Right lobe of liver (tissue), 6 donors: ENCODE measurements at regions not wholly inside any gene's neighbourhood (a gene's known extent, or its start where the extent isn't known, plus 50 kb on each side); places are given as distances from the start of the nearest gene placed in this dataset.

Experiments used
- ATAC-seq, 4 donors: fragments of 200-7000 bp; cut with Tn5 transposase; one replicate each; pipeline ENCODE4 v1.9.1; 2020; ENCODE audit warnings: mild to moderate bottlenecking in 4 of 4, moderate library complexity in 4 of 4
- DNase-seq, 3 donors: peaks; one replicate each; pipeline ENCODE4 v3.0.0-alpha.2; 2020
- H3K27ac ChIP-seq, 3 donors: fragments of 200-600 bp; one replicate each; pipeline ENCODE4 v1.8.0; 2022
- H3K27me3 ChIP-seq, 2 donors: fragments of 200-600 bp; one replicate each; pipeline ENCODE4 v1.8.0; 2022
- H3K36me3 ChIP-seq, 4 donors: fragments of 200-600 bp; sonication (generic) in 1 of 4; one replicate each; pipeline versions ENCODE4 v1.5.1 to v1.8.0; 2017 to 2022; ENCODE audit warnings: control low read depth in 1 of 4
- H3K4me1 ChIP-seq, 4 donors: fragments of 200-600 bp; sonication (generic) in 1 of 4; one replicate each; pipeline versions ENCODE4 v1.5.1 to v1.8.0; 2017 to 2022; ENCODE audit warnings: control low read depth in 1 of 4
- H3K4me3 ChIP-seq, 3 donors: fragments of 200-600 bp; one replicate each; pipeline ENCODE4 v1.8.0; 2022
- H3K9me3 ChIP-seq, 4 donors: fragments of 200-600 bp; sonication (generic) in 1 of 4; one replicate each; pipeline versions ENCODE4 v1.5.1 to v1.8.0; 2017 to 2022; ENCODE audit warnings: control low read depth in 1 of 4
- CTCF ChIP-seq, 4 donors: fragments of 200-600 bp in 3 of 4; fragments of 450-650 bp in 1 of 4; IDR thresholded peaks; one replicate each; pipeline versions ENCODE4 v1.5.1 to v1.8.0; 2016 to 2022; ENCODE audit warnings: antibody characterized with exemption in 4 of 4, mild to moderate bottlenecking in 2 of 4
- POLR2A ChIP-seq: fragments of 450-650 bp; IDR thresholded peaks from one replicate; pipeline ENCODE4 v1.6.1; 2017; ENCODE audit warnings: antibody characterized with exemption, mild to moderate bottlenecking
- WGBS: methylation state at CpG from one replicate; pipeline ENCODE4 v1.1.6; 2018; ENCODE audit warnings: low coverage, low lambda C conversion rate; ENCODE audit not compliant: insufficient coverage; ENCODE audit errors: missing lambda C conversion rate; 5-methylcytosine and 5-hydroxymethylcytosine counted together
- intact Hi-C, 2 donors: fragments of 100-400 bp; cut with DNase I; formaldehyde crosslinking; loops; one replicate each; pipeline versions ENCODE4 v1.11.2 to v1.14.1; 2022
- donor health status: DM: no; HTN: yes; CAD: no.
- donor health status: DM: no; HTN: no; CAD: no.
- donor health status: DM: no; HTN: no; CAD: no.
- donor health status: DM: no; HTN: yes; CAD: no.
- donor health status: DM: no; HTN: yes; CAD: no.

- no peak overlapping the region for H3K4me3 ChIP-seq
- no peaks in the 10 kb centered on the region for H3K9me3 ChIP-seq
- H3K4me1 ChIP-seq = no peaks in the 10 kb centered on the region
- no peaks in the 10 kb centered on the region for H3K36me3 ChIP-seq
- DNase-seq (no peak), ATAC-seq (no peak)
- intact Hi-C loops = no loop called here
- no peaks in the 10 kb centered on the region for H3K27me3 ChIP-seq
- TF ChIP-seq POLR2A (no peak), CTCF (IDR thresholded peaks at IDR 0.05) (no peak)
- H3K27ac ChIP-seq = no peak overlapping the region
- 37% methylated on average over 2 of the region's 2 CpGs for WGBS
Observed at GRCh38 chr7:34249192-34249591, 343.9 kb downstream of the BMPER start.

- intact Hi-C loops = no loop called here
- ATAC-seq (no peak), DNase-seq (no peak)
- H3K4me3 ChIP-seq = no peak overlapping the region
- H3K36me3 ChIP-seq = no peaks in the 10 kb centered on the region
- no peak overlapping the region for H3K27ac ChIP-seq
- TF ChIP-seq POLR2A = no peak
- H3K27me3 ChIP-seq = no peaks in the 10 kb centered on the region
- no peaks in the 10 kb centered on the region for H3K4me1 ChIP-seq
- no peaks in the 10 kb centered on the region for H3K9me3 ChIP-seq
Observed at GRCh38 chr7:34260279-34260678, 354.9 kb downstream of the BMPER start.

GRCh38 chr7:34263168-34263567 lies 357.8 kb downstream of the BMPER start:
- H3K36me3 ChIP-seq = no peaks in the 10 kb centered on the region
- H3K4me3 ChIP-seq = no peak overlapping the region
- no peaks in the 10 kb centered on the region for H3K27me3 ChIP-seq
- intact Hi-C loops = no loop called here
- H3K4me1 ChIP-seq = no peaks in the 10 kb centered on the region
- no peaks in the 10 kb centered on the region for H3K9me3 ChIP-seq
- 47% methylated on average over 2 of the region's 2 CpGs for WGBS
- DNase-seq (no peak), ATAC-seq (no peak)
- no peak for TF ChIP-seq POLR2A
- TF ChIP-seq CTCF (IDR thresholded peaks at IDR 0.05) = no peak
- no peak overlapping the region for H3K27ac ChIP-seq

- intact Hi-C loops = no loop called here
- no peak for ATAC-seq
- no peak overlapping the region for H3K27ac ChIP-seq
- no peaks in the 10 kb centered on the region for H3K36me3 ChIP-seq
- TF ChIP-seq CTCF (IDR thresholded peaks at IDR 0.05) = no peak
- TF ChIP-seq POLR2A = no peak
- DNase-seq = no peak
- H3K4me3 ChIP-seq = no peak overlapping the region
- no peaks in the 10 kb centered on the region for H3K27me3 ChIP-seq
- no peaks in the 10 kb centered on the region for H3K4me1 ChIP-seq
- no peaks in the 10 kb centered on the region for H3K9me3 ChIP-seq
- 33% methylated on average over 2 of the region's 2 CpGs for WGBS
Observed at GRCh38 chr7:34269084-34269483, 363.7 kb downstream of the BMPER start.

GRCh38 chr7:34275624-34276023 lies 370.3 kb downstream of the BMPER start:
- H3K4me3 ChIP-seq = no peak overlapping the region
- no peak overlapping the region for H3K27ac ChIP-seq
- DNase-seq (no peak), ATAC-seq (no peak)
- no peaks in the 10 kb centered on the region for H3K27me3 ChIP-seq
- no peaks in the 10 kb centered on the region for H3K4me1 ChIP-seq
- intact Hi-C loops = no loop called here
- no peak for TF ChIP-seq CTCF (IDR thresholded peaks at IDR 0.05)
- no peak for TF ChIP-seq POLR2A
- no peaks in the 10 kb centered on the region for H3K9me3 ChIP-seq
- no peaks in the 10 kb centered on the region for H3K36me3 ChIP-seq
